Fibroblast of lung (primary cell): ENCODE measurements at regions not wholly inside any gene's neighbourhood (a gene's known extent, or its start where the extent isn't known, plus 50 kb on each side); places are given as distances from the start of the nearest gene placed in this dataset.

Source experiments
- CTCF ChIP-seq, 2 donors: IDR thresholded peaks in 1 of 2; conservative IDR thresholded peaks in 1 of 2; 1 replicate in 1 of 2; 2 replicates in 1 of 2; pipeline ENCODE4 v1.5.1; 2011 to 2012; ENCODE audit warnings: low read length in 2 of 2, control low read depth in 1 of 2, inconsistent platforms in 1 of 2, low read depth in 1 of 2, mild to moderate bottlenecking in 1 of 2
- EZH2 ChIP-seq: IDR thresholded peaks from 2 replicates; pipeline ENCODE4 v1.5.1; 2012; ENCODE audit warnings: low read length, control low read depth, mild to moderate bottlenecking; ENCODE audit errors: missing control alignments

GRCh38 chr9:107994648-107995047, 505.1 kb upstream of the KLF4 start:
- TF ChIP-seq CTCF (conservative IDR thresholded peaks at IDR 0.05 in 1 of 2, IDR thresholded peaks at IDR 0.05 in 1 of 2; ENCODE audit: low read depth in 1 of 2, low read length in 2 of 2) (no peak), EZH2 (no peak)
